ENCODE measurements at regions not wholly inside any gene's neighbourhood (a gene's known extent, or its start where the extent isn't known, plus 50 kb on each side); places are given as distances from the start of the nearest gene placed in this dataset.
A peak's percentile ranks its signal among the peaks of the same experiment; 100 is the strongest.

GRCh38 chr3:59142556-59142955 lies 92.7 kb upstream of the CFAP20DC start:
- no peak for DNase-seq

DNA sequence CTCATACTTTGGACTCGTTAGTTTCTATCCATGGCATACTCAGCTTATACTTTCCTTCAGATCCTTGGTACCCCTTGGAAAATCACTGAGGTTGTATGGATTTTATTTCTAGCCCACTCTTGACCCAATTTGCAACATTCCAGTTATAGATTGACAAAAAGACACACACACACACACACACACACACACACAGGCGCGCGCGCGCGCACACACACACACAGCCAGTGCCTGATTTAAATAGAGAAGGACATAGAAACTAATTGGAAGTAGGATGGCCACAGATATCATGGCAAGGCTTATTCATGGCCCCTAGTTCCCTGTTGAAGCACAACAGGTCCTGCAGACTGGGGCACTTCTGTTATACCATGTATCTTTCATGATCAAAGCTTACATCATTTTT lies 89.1 kb upstream of the CFAP20DC start:
- no peak for DNase-seq

DNA sequence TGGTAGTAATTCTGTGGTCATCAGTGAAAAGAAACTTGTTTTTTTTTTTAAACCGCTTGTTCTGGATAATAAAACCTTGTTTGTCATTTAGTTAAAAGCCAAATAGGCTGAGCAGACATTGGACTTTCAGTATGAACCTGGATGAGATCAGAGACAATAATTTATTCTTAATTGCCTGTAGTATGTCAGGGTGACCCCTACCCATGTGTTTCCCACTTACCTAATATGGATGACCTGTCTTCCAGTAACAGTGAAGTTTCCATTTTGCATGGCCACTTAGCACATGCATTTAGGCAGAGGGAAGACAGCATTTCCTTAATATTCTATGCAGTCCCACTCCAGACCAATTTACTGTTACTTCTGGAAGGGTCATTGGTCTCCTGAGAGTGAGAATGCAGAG lies 87.6 kb upstream of the CFAP20DC start:
- DNase-seq = no peak

DNA sequence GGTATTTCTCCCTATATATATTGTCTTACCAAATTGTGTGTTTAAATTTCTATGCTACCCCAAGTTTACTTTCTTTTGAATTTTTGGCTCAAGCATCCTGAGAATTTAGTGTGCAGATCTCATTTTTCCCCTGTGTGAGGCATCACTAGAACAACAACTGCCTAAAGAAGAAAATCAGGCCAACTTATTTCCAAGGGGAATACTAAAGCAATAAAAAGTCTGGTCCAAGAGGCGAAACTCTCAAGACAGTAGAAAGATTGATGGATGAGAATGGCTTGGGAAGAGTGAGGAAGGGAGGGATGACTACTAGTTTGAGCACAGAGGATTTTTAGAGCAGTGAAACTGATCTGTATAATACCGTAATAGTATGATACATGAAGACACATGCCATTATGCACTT lies 86.3 kb upstream of the CFAP20DC start:
- DNase-seq = no peak

GRCh38 chr3:59135096-59135495 lies 85.3 kb upstream of the CFAP20DC start:
- DNase-seq = no peak

DNA sequence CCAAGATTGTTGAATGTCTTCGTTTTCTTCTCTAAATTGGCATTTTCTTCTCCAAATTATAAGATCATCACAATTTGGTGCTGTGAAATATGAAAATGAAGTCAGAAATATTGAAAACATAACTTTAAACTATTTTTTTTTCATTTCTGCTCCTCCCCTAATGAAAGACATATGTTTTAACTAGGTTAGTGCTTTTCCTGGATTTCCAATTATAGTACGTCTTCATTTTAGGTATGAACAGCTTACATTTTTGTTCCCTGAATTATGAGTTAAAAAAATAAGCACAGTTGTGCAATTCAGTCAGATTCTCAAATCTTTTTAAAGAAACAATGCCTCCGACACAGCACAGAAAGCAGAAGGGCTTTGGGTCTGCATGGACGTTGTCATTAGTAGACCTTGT lies 83.5 kb upstream of the CFAP20DC start:
- DNase-seq = peak in 2 of 3 donors; percentile 56 to 61

- DNase-seq = peak in 2 of 3 donors; percentile 28 to 70
Measured at GRCh38 chr3:59131016-59131766, 81.4 kb upstream of the CFAP20DC start.

GRCh38 chr3:59128685-59129084 lies 78.9 kb upstream of the CFAP20DC start:
- no peak for DNase-seq

DNA sequence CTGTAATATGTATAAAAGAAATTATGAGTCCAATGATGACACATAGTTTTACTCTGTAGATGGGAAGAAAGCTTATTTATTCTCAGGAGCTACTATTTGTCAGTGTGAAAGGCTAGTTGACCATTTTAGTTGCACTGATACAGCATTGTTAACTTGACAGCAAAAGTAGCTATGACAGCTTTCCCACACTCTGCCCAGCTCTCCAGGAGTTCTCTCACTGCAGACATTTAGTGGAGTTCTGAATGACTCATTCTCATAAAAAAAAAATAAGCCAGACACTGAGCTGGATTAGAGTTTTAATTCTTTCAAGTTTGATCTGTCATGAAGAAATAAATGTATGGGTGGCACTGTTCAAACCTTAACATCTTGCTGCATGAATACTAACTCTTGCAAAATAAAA lies 77.2 kb upstream of the CFAP20DC start:
- DNase-seq = peak in 1 of 3 donors; percentile 64

GRCh38 chr3:59126446-59126845 lies 76.6 kb upstream of the CFAP20DC start:
- no peak for DNase-seq

DNA sequence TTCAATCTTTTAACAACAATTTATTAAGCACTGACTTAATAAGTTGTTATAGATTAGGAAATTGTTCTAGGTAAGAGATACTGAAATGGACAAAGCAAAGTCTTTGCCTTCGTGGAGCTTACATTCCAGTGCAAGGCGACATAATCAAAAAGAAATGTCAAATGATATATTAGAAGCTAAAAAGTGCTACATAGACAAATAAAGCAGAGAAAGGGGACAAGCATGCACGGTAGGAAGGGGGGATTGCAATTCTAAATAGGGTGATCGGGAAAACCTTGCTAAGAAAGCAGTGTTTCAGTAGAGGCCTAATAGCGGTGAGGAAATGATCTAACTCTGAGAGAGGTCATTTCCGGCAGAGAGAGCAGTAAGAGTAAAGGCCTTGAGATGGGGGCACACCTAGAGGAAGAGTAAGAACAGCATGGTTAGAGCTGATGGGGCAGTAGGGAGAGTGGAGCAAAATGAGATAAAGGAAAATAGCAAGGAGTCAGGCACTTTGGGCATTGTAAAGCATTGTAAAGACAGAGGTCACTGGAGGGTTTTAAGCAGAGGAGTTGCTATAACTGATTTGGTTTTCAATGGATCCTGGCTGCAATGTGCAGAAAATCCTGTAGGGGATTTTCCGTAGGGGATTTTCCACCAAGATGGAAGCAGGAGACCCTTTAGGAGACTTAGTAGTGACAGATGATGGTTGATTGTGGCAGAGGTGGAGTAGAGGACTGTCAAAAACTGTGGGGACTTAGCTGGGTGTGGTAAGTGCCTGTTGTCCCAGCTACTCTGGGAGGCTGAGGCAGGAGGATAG lies 71.7 kb upstream of the CFAP20DC start:
- no peak for DNase-seq

DNA sequence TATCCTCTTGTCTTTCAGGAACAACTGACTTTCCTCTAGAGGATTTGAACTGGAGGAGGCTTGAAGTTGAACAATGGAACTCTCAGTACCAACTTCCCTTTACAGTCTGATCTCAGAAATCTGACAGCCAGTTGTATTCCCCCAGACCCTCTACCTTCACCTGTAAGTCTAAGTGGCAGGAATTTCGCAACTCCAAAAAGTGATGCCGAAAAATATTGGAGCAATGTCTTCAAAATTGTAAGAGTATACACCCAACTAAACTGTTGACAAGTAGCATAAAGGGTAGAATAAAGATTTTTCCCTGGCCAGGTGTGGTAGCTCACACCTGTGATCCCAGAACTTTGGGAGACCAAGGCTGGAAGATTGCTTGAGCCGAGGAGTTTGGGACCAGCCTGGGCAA lies 69.1 kb upstream of the CFAP20DC start:
- DNase-seq = no peak

GRCh38 chr3:59117396-59117795 lies 67.6 kb upstream of the CFAP20DC start:
- no peak for DNase-seq

- DNase-seq = no peak
Measured at GRCh38 chr3:59116233-59116537, 66.4 kb upstream of the CFAP20DC start.

- DNase-seq = no peak
Measured at GRCh38 chr3:59115364-59116232, 65.8 kb upstream of the CFAP20DC start.

GRCh38 chr3:59107856-59108815 lies 58.3 kb upstream of the CFAP20DC start:
- DNase-seq = peak in 1 of 3 donors; percentile 27

GRCh38 chr3:59106085-59106648 lies 56.3 kb upstream of the CFAP20DC start:
- no peak for DNase-seq

- no peak for DNase-seq
Measured at GRCh38 chr3:59103552-59103951, 53.7 kb upstream of the CFAP20DC start.

- DNase-seq = no peak
Measured at GRCh38 chr3:59101231-59101736, 51.5 kb upstream of the CFAP20DC start.

Measured in muscle of back (tissue), 3 donors.